HG03095 (cell line): ENCODE measurements at regions not wholly inside any gene's neighbourhood (a gene's known extent, or its start where the extent isn't known, plus 50 kb on each side); places are given as distances from the start of the nearest gene placed in this dataset.
A peak's percentile ranks its signal among the peaks of the same experiment; 100 is the strongest.

Source experiments
- ATAC-seq: cut with Tn5 transposase; IDR thresholded peaks from one replicate; pipeline ENCODE4 v1.9.1; 2021; ENCODE audit warnings: moderate library complexity; ENCODE audit not compliant: unreplicated experiment

- no peak for ATAC-seq
Measured at GRCh38 chr16:89027281-89027680, 50.3 kb upstream of the CBFA2T3 start.

GRCh38 chr16:89031715-89032659 lies 55.0 kb upstream of the CBFA2T3 start:
- ATAC-seq = peak; percentile 78

GRCh38 chr16:89033304-89033703 lies 56.3 kb upstream of the CBFA2T3 start:
- ATAC-seq = no peak

GRCh38 chr16:89033796-89034572 lies 57.0 kb upstream of the CBFA2T3 start:
- no peak for ATAC-seq

GRCh38 chr16:89034573-89034961 lies 57.6 kb upstream of the CBFA2T3 start:
- ATAC-seq = no peak

- no peak for ATAC-seq
Measured at GRCh38 chr16:89034971-89035668, 58.1 kb upstream of the CBFA2T3 start.

- no peak for ATAC-seq
Measured at GRCh38 chr16:89035669-89036570, 57.7 kb upstream of the ACSF3 start.

GRCh38 chr16:89036776-89037175 lies 56.9 kb upstream of the ACSF3 start:
- ATAC-seq = no peak

GRCh38 chr16:89037261-89038152 lies 56.1 kb upstream of the ACSF3 start:
- no peak for ATAC-seq

GRCh38 chr16:89038221-89038721 lies 55.4 kb upstream of the ACSF3 start:
- ATAC-seq = no peak

GRCh38 chr16:89038811-89039735 lies 54.6 kb upstream of the ACSF3 start:
- no peak for ATAC-seq

- ATAC-seq = no peak
Measured at GRCh38 chr16:89039756-89040155, 53.9 kb upstream of the ACSF3 start.

GRCh38 chr16:89040391-89040790 lies 53.3 kb upstream of the ACSF3 start:
- ATAC-seq = no peak

GRCh38 chr16:89040861-89041570 lies 52.6 kb upstream of the ACSF3 start:
- no peak for ATAC-seq

GRCh38 chr16:89041571-89042481 lies 51.8 kb upstream of the ACSF3 start:
- no peak for ATAC-seq
